Activated T-helper 1 cell treated with anti-CD3 and anti-CD28 coated beads, Interleukin-12 subunit alpha, Interleukin-12 subunit beta, Interleukin-2, Interleukin-4 antibody, amounts not matched to agents 30 ng/mL and 10 ng/mL and 1 ng/mL, durations not matched to agents 14 hours and 24 hours and 36 hours (primary cell): ENCODE measurements at regions not wholly inside any gene's neighbourhood (a gene's known extent, or its start where the extent isn't known, plus 50 kb on each side); places are given as distances from the start of the nearest gene placed in this dataset.

Experiments used
- DNase-seq: peaks from one replicate; pipeline ENCODE4 v3.0.0; 2021; ENCODE audit warnings: low spot score
- H3K27ac Mint-ChIP-seq: one replicate; pipeline ENCODE4 v1.8.0; 2021; ENCODE audit warnings: mild to moderate bottlenecking, mixed read lengths
- H3K27me3 Mint-ChIP-seq: one replicate; pipeline ENCODE4 v1.8.0; 2022; ENCODE audit warnings: mild to moderate bottlenecking, moderate library complexity, mixed read lengths; ENCODE audit not compliant: insufficient read depth
- H3K36me3 Mint-ChIP-seq: one replicate; pipeline ENCODE4 v1.8.0; 2021; ENCODE audit warnings: low read depth, mixed read lengths
- H3K4me1 Mint-ChIP-seq: one replicate; pipeline ENCODE4 v1.8.0; 2021; ENCODE audit warnings: low read depth, mixed read lengths
- H3K4me3 Mint-ChIP-seq: one replicate; pipeline ENCODE4 v1.8.0; 2021; ENCODE audit warnings: mild to moderate bottlenecking, moderate library complexity, mixed read lengths
- H3K9me3 Mint-ChIP-seq: one replicate; pipeline ENCODE4 v1.8.0; 2021; ENCODE audit warnings: mixed read lengths
- intact Hi-C: fragments of 100-400 bp; cut with micrococcal nuclease; formaldehyde crosslinking; loops from one replicate; pipeline ENCODE4 v1.15.1; 2024

DNA sequence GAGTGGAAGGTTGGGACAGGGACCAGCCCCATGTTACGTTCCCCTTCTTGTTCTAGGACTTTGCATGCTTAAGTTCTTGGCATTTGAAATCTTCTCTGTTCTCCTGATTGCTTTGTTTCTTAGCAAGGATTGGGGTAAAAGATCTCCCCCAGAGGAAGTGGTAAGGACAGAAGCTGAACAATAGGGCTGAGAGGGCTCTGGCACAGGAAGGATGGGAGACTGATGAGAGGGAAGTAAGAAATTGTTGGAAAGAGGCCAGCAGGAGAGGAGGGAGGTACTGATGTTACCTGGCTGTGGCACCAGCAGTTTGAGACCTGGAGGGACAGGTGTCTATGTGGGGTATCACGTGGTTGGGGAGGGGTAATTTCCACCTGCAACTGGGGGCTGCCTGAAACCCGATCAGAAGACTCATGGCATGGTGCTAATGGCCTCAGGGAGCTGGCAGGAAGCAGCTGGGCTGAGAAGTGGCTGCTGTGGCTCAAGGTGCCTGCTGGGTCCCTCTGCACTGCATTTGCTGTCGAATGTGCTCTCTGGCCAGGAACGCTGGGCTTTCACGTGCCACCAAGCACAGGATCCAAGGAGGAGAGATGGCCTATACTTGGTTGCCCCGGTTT lies 108.4 kb downstream of the LSM3 start:
- no peak overlapping the region for H3K4me3 Mint-ChIP-seq
- H3K27me3 Mint-ChIP-seq: no peaks in the 10 kb centered on the region

DNA sequence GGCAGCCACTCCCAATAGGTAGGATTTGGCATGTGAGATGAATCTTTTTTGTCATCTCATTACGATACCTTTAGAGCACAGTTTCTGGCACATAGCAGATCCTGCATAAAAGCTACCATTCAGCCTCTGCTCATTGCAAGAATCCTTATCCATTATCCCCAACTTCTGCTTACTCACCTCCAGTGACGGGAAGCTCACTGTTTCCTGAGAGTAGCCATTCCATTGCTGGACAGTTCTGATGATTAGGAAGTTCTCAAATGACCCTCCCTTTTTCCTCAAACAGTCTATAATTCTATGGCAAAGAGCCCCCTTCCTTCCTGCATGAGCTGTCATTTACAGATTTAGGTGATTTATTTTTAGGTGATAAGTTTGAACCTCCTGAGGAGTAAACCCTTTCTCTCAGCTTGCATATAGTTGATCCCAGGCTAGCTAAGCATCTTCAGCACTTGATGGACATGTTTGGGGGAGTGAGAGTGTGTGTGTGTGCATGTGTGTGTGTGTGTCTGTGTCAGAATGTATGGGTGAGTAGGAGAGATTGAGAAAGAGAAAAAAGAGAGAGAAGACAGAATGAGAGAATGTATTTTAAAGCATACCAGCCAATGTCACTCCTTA lies 109.7 kb downstream of the LSM3 start:
- no peak for DNase-seq
- H3K27ac Mint-ChIP-seq: no peak overlapping the region
- no peaks in the 10 kb centered on the region for H3K9me3 Mint-ChIP-seq
- H3K4me1 Mint-ChIP-seq: no peaks in the 10 kb centered on the region
- intact Hi-C loops: no loop called here
- no peaks in the 10 kb centered on the region for H3K27me3 Mint-ChIP-seq
- no peaks in the 10 kb centered on the region for H3K36me3 Mint-ChIP-seq
- H3K4me3 Mint-ChIP-seq: no peak overlapping the region

More for the DNA sequence above, 108.4 kb downstream of the LSM3 start:
- intact Hi-C loops: no loop called here
- no peaks in the 10 kb centered on the region for H3K4me1 Mint-ChIP-seq
- no peak for DNase-seq
- no peak overlapping the region for H3K27ac Mint-ChIP-seq
- no peaks in the 10 kb centered on the region for H3K9me3 Mint-ChIP-seq
- no peaks in the 10 kb centered on the region for H3K36me3 Mint-ChIP-seq

DNA sequence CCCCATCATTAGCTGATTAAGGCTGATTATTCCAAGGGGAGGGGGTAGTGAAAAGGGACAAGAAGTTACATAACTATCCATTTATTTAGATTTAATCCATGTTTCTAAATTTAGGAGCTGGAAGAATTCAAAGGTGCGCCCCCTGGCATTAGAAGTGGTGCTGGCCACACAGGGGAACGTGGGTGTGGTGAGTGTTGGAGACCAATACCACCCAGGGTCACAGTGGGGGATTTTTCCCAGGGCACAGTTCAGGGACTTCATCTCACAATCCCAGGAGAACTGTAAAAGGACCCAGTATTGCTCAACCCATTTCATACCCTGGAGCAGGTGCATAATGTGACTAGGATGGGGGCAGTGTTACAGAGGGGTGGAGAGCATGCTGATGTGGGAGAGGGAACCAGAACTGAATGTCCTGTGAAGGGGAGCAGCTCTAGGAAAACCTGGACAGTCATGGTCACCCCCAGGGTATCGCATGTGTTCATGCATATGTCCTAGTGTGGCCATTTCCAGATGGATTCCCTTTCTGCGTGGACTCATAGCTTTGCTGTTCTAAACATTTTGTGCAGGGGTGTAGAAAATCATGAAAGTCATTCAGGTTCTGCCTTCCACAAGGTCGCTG lies 110.3 kb downstream of the LSM3 start:
- Mint-ChIP-seq H3K9me3 (no peaks in the 10 kb centered on the region), H3K4me1 (no peaks in the 10 kb centered on the region), H3K36me3 (no peaks in the 10 kb centered on the region), H3K27ac (no peak overlapping the region), H3K27me3 (no peaks in the 10 kb centered on the region), H3K4me3 (no peak overlapping the region)
- intact Hi-C loops: no loop called here
- no peak for DNase-seq

DNA sequence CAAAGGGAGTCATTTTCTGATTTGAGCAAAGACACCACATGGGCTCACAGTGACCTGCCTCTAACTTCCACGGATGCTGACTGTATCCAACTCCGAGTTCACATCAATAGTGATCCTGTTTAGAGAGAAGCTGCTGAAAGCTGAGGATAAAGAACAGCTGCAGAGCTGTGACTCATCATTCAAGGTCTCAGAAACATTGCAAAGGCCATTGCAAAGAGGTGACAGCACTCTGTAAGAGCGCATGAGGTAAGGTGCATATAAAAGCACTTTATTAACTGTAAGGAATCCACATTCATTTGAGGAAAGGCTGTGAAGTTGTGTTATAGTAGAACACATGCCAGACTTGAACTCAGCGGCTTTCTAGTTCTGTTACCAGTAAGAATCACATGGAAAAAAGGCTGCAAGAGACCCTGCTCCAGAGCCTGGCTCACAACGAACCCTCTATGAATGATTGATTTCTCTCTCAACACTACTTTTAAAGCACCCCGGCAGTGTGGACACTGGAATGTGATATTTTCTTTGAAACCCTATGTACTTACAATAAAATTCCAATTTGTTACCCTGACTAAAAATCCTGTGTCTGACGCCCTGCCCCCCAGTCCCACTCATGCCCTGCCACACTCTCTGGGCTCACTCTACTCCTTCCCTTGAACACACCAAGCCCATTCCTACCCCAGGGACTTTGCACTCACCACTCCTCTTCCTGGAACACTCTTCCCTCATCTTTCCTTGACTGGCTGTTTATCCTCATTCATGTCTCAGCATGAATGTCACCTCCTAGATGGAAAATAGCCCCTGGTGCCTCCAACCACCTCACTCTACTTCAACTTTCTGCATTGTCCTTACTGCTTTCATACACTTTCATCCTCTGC lies 111.2 kb downstream of the LSM3 start:
- intact Hi-C loops: no loop called here
- no peak for DNase-seq
- Mint-ChIP-seq H3K9me3 (no peaks in the 10 kb centered on the region), H3K4me1 (no peaks in the 10 kb centered on the region), H3K36me3 (no peaks in the 10 kb centered on the region), H3K27me3 (peaks cover 5% of the 10 kb centered on the region), H3K27ac (no peak overlapping the region), H3K4me3 (no peak overlapping the region)

DNA sequence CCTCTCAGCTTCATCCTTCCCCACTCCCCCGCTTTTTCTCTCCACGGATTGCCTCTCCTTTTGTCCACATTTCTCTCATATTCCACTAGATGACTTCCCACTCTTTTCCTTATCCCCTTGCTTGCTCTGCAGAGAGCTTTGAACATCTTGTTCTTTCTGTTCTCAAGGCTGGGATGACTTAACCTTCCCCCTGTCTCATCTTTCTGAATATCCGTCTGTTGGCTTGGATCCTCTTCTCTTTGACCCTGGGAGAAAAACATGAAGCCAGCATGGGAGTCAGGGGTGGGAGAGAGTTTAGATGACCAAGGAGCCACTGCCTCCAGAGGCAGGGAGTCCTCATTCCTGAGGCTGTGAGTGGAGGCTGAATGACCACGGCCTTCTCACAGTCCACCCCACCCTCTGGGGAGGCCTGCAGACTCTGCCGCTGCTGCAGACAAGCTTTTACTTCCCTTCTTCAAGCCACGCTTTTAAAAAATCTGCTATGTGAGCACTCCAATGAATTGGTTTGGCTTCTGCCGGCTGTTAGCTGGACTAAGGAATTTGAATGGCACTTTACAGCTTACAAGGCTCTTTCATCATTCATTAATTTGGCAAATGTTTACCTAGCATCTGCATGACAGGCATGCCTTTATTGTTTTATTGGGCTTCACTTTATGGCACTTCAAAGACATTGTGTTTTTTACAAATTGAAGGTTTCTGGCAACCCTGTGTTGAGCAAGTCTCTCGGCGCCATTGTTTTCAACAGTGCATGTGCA lies 111.6 kb upstream of the SLC6A6 start:
- Mint-ChIP-seq H3K4me1 (no peaks in the 10 kb centered on the region), H3K27me3 (peaks cover 8% of the 10 kb centered on the region), H3K27ac (no peak overlapping the region), H3K36me3 (no peaks in the 10 kb centered on the region), H3K9me3 (no peaks in the 10 kb centered on the region), H3K4me3 (no peak overlapping the region)
- intact Hi-C loops: no loop called here
- no peak for DNase-seq

DNA sequence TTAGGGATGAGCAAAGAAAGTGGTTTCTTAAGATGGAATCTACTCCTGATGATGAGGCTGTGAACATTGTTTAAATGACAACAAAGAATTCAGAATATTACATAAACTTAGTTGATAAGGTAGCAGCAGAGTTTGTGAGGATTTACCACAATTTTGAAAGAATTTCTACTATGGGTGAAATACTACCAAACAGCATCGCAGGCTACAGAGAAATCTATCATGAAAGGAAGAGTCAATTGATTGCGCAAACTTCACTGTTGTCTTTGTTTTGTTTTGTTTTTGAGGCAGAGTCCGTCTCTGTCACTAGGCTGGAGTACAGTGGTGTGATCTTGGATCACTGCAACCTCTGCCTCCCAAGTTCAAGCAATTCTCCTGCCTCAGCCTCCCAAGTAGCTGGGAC lies 107.4 kb upstream of the SLC6A6 start:
- no peaks in the 10 kb centered on the region for H3K9me3 Mint-ChIP-seq

DNA sequence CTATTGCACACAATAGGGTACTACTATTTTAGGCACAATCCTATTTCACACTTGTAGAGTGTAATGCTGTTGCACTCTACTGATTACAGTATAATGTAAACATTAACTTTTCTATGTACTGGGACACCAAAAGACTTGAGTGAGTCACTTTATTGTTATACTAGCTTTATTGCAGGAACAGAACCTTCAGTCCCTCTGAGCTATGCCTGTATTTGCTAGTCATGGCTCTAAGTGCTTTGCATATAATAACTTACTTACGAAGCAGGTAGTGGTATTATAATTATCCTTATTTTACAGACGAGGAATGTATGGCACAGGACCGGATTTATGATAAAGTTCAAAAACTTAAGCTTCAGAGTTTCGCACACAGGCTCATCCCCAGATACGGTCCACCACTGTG lies 106.6 kb upstream of the SLC6A6 start:
- no peaks in the 10 kb centered on the region for H3K36me3 Mint-ChIP-seq
- intact Hi-C loops: no loop called here
- H3K4me1 Mint-ChIP-seq: no peaks in the 10 kb centered on the region
- no peak overlapping the region for H3K27ac Mint-ChIP-seq
- H3K9me3 Mint-ChIP-seq: no peaks in the 10 kb centered on the region
- DNase-seq: no peak
- H3K27me3 Mint-ChIP-seq: peaks cover 8% of the 10 kb centered on the region
- no peak overlapping the region for H3K4me3 Mint-ChIP-seq

More for the DNA sequence above, 107.4 kb upstream of the SLC6A6 start:
- no peak for DNase-seq
- no peak overlapping the region for H3K27ac Mint-ChIP-seq
- H3K27me3 Mint-ChIP-seq: peaks cover 8% of the 10 kb centered on the region
- H3K4me1 Mint-ChIP-seq: no peaks in the 10 kb centered on the region
- intact Hi-C loops: no loop called here
- H3K36me3 Mint-ChIP-seq: no peaks in the 10 kb centered on the region
- no peak overlapping the region for H3K4me3 Mint-ChIP-seq

DNA sequence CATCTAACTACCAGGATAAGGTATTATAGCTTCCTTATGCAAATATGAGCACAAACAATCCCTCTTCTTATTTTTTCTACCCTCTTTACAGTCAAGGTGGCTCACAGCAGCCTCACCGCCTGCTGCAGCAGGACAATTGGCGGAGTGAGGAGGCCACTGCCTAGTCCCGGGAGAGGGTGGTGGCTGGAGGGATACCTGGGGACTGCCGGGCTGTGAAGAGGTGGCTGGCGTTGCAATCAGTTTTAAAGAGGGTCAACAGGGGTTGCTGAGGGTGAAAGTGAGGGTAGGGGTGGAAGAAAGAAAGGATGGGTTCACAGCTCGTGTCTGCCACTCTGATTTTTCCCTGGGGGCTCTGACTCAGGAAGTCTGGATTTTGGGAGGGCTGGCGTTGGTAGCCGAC lies 105.1 kb upstream of the SLC6A6 start:
- no peak overlapping the region for H3K4me3 Mint-ChIP-seq
- no peaks in the 10 kb centered on the region for H3K4me1 Mint-ChIP-seq
- H3K27me3 Mint-ChIP-seq: peaks cover 8% of the 10 kb centered on the region
- no peak for DNase-seq
- no peaks in the 10 kb centered on the region for H3K9me3 Mint-ChIP-seq
- H3K36me3 Mint-ChIP-seq: no peaks in the 10 kb centered on the region
- intact Hi-C loops: no loop called here
- H3K27ac Mint-ChIP-seq: no peak overlapping the region

DNA sequence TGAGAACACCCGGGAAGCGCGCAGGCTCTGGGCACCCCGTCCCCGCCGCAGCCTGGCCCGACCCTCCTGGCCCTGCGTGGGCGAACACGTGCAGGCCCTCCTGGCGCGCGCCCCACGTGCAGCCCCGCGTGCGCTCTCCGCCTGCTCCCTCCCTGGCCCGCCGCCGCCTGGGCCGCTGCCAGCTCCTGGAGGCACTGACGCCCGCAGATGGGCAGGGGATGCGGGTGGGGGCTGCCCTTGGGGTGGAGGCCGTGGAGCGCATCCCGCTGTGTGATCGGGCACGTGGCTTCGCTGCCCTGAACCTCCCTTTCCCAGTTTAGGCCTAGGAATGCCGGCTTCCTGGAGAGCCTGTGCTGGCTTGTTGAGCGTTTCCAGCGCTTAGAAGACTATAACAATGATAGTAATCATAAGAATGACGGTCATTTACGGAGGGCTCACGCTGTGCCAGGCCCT lies 104.6 kb upstream of the SLC6A6 start:
- Mint-ChIP-seq H3K4me3 (no peak overlapping the region), H3K27ac (no peak overlapping the region), H3K36me3 (no peaks in the 10 kb centered on the region), H3K4me1 (no peaks in the 10 kb centered on the region), H3K27me3 (peaks cover 8% of the 10 kb centered on the region), H3K9me3 (no peaks in the 10 kb centered on the region)
- intact Hi-C loops: no loop called here
- no peak for DNase-seq

DNA sequence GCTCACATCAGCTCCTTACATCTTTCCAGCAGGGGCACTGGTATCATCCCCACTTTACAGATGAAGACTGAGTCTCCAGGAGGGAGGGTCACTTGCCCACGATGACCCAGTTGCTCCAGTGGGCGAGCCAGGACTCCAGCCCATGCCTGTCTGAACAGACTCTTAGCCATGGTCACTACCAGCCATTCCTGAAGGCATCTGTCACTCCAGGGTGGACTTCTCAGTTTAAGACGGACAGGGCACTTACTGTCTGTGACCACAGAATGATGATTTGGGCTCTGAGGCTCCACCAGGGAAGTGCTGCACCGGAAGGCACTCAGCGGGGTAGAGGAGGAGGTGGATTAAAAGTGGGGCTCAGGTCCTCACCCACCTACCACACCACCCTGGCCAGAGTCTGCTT lies 104.0 kb upstream of the SLC6A6 start:
- H3K27me3 Mint-ChIP-seq: peaks cover 8% of the 10 kb centered on the region
- no peak overlapping the region for H3K4me3 Mint-ChIP-seq
- no peak overlapping the region for H3K27ac Mint-ChIP-seq
- H3K36me3 Mint-ChIP-seq: no peaks in the 10 kb centered on the region
- DNase-seq: no peak
- intact Hi-C loops: no loop called here
- peaks cover 3% of the 10 kb centered on the region for H3K4me1 Mint-ChIP-seq
- H3K9me3 Mint-ChIP-seq: no peaks in the 10 kb centered on the region

DNA sequence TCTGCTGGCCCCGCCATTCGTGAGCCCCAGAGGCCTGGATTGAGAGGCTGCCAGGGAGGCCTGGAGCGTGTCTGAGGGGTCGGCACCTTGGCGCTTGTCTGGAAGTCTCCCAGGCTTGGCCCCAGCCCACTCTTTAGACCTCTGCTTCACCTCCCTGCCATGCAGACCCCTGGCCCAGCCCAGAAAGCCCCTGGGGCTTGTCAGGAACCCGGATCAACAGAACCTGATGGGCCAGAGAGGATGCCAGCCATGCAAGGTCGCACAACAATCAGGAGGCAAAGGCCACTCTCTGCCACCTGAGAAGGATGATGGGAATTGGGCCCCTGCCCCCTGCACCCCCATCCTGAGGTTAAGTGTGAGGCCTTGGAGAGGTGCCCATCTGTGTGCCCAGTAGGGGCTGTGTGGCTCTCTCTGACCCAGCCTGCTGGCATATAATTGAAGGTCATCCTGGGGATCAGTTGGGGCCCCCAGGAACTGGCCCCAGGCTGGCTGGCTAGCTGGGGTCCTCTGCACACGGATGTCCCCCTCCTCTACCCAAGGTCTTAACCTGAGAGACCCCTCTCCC lies 103.3 kb upstream of the SLC6A6 start:
- DNase-seq: no peak
- intact Hi-C loops: no loop called here
- Mint-ChIP-seq H3K36me3 (no peaks in the 10 kb centered on the region), H3K9me3 (no peaks in the 10 kb centered on the region), H3K27me3 (peaks cover 8% of the 10 kb centered on the region), H3K4me1 (peaks cover 6% of the 10 kb centered on the region), H3K27ac (no peak overlapping the region), H3K4me3 (no peak overlapping the region)

DNA sequence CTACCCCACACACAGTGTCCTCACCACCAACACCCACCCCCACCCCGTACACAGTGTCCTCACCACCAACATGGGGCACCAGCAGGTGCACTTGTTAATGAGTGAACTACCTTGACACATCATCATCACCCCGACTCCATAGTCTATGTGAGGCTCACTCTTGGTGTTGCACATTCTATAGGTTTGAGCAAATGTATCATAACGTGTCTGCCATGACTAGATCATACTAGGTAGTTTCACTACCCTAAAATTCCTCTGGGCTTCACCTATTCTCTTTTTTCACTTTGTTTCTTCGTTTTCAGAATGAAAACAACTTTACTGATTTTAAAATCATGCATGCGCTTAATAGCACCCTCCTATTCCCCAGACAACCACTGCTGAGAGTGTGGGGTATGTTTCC lies 102.6 kb upstream of the SLC6A6 start:
- no peak overlapping the region for H3K4me3 Mint-ChIP-seq
- intact Hi-C loops: no loop called here
- no peak for DNase-seq
- H3K9me3 Mint-ChIP-seq: no peaks in the 10 kb centered on the region
- peaks cover 4% of the 10 kb centered on the region for H3K27me3 Mint-ChIP-seq
- H3K36me3 Mint-ChIP-seq: no peaks in the 10 kb centered on the region
- H3K27ac Mint-ChIP-seq: no peak overlapping the region
- H3K4me1 Mint-ChIP-seq: peaks cover 6% of the 10 kb centered on the region
